Fibroblast of the aortic adventitia (primary cell): ENCODE measurements at regions not wholly inside any gene's neighbourhood (a gene's known extent, or its start where the extent isn't known, plus 50 kb on each side); places are given as distances from the start of the nearest gene placed in this dataset.

Experiments
- DNase-seq: peaks from one replicate; pipeline ENCODE4 v3.0.0-alpha.2; 2010; ENCODE audit warnings: low read depth
- H3K4me3 ChIP-seq: 2 replicates; pipeline ENCODE4 v1.5.1; 2011; ENCODE audit warnings: low read depth, mild to moderate bottlenecking, control low read depth, low read length, moderate library complexity
- TF ChIP-seq, protein P1 (sequence below): IDR thresholded peaks from 2 replicates; pipeline ENCODE4 v1.5.1; 2011; ENCODE audit warnings: mild to moderate bottlenecking, low read length, control low read depth, inconsistent platforms; ENCODE audit not compliant: insufficient read depth

DNA sequence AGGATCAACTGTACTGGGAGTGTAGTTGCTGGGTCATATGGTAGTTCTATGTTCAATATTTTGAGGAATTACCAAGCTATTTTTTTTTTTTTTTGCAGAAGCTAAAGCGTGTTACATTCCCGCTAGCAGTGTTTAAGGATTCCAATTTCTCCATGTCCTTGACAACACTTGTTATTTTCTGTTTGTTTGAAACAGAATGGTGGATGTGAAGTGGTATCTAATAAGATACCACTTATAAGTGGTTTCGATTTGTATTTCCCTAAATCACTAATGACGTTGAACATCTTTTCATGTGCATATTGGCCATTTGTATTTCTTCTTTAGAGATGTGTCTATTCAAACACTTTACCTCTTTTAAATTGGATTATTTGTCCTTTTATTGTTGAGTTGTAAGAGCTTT is 112.2 kb downstream of the DISP1 start:
- DNase-seq = no peak
- TF ChIP-seq, protein P1, sequence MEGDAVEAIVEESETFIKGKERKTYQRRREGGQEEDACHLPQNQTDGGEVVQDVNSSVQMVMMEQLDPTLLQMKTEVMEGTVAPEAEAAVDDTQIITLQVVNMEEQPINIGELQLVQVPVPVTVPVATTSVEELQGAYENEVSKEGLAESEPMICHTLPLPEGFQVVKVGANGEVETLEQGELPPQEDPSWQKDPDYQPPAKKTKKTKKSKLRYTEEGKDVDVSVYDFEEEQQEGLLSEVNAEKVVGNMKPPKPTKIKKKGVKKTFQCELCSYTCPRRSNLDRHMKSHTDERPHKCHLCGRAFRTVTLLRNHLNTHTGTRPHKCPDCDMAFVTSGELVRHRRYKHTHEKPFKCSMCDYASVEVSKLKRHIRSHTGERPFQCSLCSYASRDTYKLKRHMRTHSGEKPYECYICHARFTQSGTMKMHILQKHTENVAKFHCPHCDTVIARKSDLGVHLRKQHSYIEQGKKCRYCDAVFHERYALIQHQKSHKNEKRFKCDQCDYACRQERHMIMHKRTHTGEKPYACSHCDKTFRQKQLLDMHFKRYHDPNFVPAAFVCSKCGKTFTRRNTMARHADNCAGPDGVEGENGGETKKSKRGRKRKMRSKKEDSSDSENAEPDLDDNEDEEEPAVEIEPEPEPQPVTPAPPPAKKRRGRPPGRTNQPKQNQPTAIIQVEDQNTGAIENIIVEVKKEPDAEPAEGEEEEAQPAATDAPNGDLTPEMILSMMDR = no peak
- no peak overlapping the region for H3K4me3 ChIP-seq

- no peak overlapping the region for H3K4me3 ChIP-seq
- TF ChIP-seq, protein P1 = no peak
- DNase-seq = peak; percentile 22
Observed at GRCh38 chr1:222928212-222928611, 113.4 kb downstream of the DISP1 start.

- TF ChIP-seq, protein P1 = no peak
- no peak overlapping the region for H3K4me3 ChIP-seq
- no peak for DNase-seq
Observed at GRCh38 chr1:222930070-222930469, 115.2 kb downstream of the DISP1 start.

DNA sequence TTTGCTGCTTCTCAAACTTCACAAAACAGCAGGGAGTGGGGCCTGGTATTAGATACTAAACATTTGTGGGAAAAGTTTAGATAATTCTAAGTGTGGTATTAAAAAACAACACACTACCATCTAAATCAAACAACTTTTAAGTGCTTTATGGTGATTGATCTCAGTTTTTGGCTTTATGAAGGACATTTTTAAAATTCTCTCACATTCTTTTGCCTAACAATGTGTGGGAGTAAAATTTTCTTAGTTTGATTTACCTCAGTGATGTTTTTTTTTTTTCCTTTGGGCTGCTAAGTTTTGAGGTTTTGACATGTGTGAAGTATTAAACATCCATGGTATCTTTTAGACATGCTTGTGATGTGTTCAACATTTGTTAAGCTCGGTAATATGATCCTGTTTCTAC is 116.2 kb downstream of the DISP1 start:
- DNase-seq = peak; percentile 41
- H3K4me3 ChIP-seq = no peak overlapping the region

GRCh38 chr1:222933273-222933672 is 118.4 kb downstream of the DISP1 start:
- DNase-seq = no peak
- no peak overlapping the region for H3K4me3 ChIP-seq
- TF ChIP-seq, protein P1 = no peak

More for the DNA sequence above, 116.2 kb downstream of the DISP1 start:
- TF ChIP-seq, protein P1 = no peak

- no peak for DNase-seq
- TF ChIP-seq, protein P1 = no peak
- H3K4me3 ChIP-seq = no peak overlapping the region
Observed at GRCh38 chr1:222935239-222935900, 120.5 kb downstream of the DISP1 start.

DNA sequence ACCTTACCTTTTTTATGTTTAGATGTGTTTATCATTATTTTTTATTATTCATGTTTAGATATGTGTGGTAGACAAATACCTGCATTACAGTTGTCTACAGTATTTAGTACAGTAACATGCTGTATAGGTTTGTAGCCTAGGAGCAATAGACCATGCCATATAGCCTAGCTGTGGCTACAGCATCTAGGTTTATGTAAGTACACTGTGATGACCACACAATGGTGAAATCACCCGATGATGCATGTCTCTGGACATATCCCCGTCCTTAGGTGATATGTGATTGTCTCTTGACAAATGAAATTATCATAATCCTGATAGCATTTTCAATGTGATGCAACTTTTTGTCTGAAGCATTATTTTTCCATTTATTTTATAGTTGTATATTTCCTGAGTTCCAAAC is 121.2 kb downstream of the DISP1 start:
- no peak overlapping the region for H3K4me3 ChIP-seq
- no peak for DNase-seq
- TF ChIP-seq, protein P1 = no peak
